ENCODE measurements at regions not wholly inside any gene's neighbourhood (a gene's known extent, or its start where the extent isn't known, plus 50 kb on each side); places are given as distances from the start of the nearest gene placed in this dataset.
"Not testable (repeated sequence)": the region's sequence is repeated elsewhere in the genome, so short reads cannot be mapped to it uniquely, and the experiment has no call there.

DNA sequence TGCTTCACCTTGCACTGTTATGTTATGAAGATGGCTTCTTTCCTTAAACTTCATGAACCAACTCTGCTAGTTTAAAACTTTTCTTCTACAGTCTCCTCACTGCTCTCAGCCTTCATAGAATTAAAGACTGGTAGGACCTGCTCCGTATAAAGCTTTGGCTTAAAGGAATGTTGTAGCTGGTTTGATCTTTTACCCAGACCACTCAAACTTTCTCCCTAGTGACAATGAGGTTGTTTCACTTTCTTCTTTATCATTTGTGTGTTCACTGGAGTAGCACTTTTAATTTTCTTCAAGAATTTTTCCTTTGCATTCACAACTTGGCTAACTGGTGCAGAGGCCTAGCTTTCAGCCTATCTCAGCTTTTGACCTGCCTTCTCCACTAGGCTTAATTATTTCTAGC is 316.4 kb upstream of the RNF32 start:
- in situ Hi-C loops (cut with MboI; ENCODE audit: low sequenced_read_pairs) (no loop called here), dilution Hi-C loops (cut with HindIII; ENCODE audit: low sequenced_read_pairs, unreplicated experiment) (no loop called here), intact Hi-C loops (cut with micrococcal nuclease) (no loop called here)
- no peaks in the 10 kb centered on the region for H3K4me1 ChIP-seq (ENCODE audit: control insufficient read depth, insufficient read depth, low read length)
- no peak overlapping the region for H4K91ac ChIP-seq (ENCODE audit: insufficient read depth, low read depth, low read length)
- H2BK15ac ChIP-seq (ENCODE audit: low read depth, low read length) = no peak overlapping the region
- ChIA-PET POLR2A (ENCODE audit: unreplicated experiment) (no interaction called here), CTCF (no interaction called here)
- H2AFZ ChIP-seq (replicated peaks; ENCODE audit: low read length, poor library complexity) = no peak overlapping the region
- H2BK20ac ChIP-seq (ENCODE audit: low read depth, low read length) = no peak overlapping the region
- no peak overlapping the region for H3K27ac ChIP-seq (ENCODE audit: insufficient read depth, low read length)
- H3K79me1 ChIP-seq (ENCODE audit: low read depth in 1 of 2, low read length in 2 of 2) = no peaks in the 10 kb centered on the region
- H3K56ac ChIP-seq (ENCODE audit: extremely low read depth, insufficient read depth, low read length) = no peak overlapping the region
- H4K20me1 ChIP-seq (ENCODE audit: insufficient read depth, low read length) = no peaks in the 10 kb centered on the region
- H3K23ac ChIP-seq (ENCODE audit: low read depth, low read length) = no peak overlapping the region
- no peak overlapping the region for H2AK9ac ChIP-seq (replicated peaks; ENCODE audit: low read depth, low read length, poor library complexity)
- peaks cover 11% of the 10 kb centered on the region for H3K9me3 ChIP-seq (ENCODE audit: control insufficient read depth, insufficient read depth, low read length)
- no peak overlapping the region for H3K14ac ChIP-seq (replicated peaks; ENCODE audit: low read depth, low read length)
- no peak overlapping the region for H3K18ac ChIP-seq (ENCODE audit: low read depth, low read length)
- no peak overlapping the region for H3K4me3 ChIP-seq (ENCODE audit: insufficient read depth, low read depth, low read length)
- no peak overlapping the region for H4K5ac ChIP-seq (ENCODE audit: low read depth, low read length)
- no peak for ATAC-seq (ENCODE audit: low read depth)
- no peak overlapping the region for H3K4me2 ChIP-seq (ENCODE audit: low read depth, low read length)
- no peak overlapping the region for H4K8ac ChIP-seq (ENCODE audit: low read depth in 2 of 2, low read length in 2 of 2)
- no peak overlapping the region for H3K9ac ChIP-seq (ENCODE audit: low read depth, low read length)
- DNase-seq = no peak
- no peak for TF ChIP-seq CEBPB (IDR thresholded peaks at IDR 0.05; ENCODE audit: low read depth, low read length)
- TF ChIP-seq FOS (IDR thresholded peaks at IDR 0.05; ENCODE audit: low read depth, low read length) = no peak
- TF ChIP-seq POLR2A (IDR thresholded peaks at IDR 0.05; ENCODE audit: low read depth, low read length) = no peak
- no peak for TF ChIP-seq MAZ (IDR thresholded peaks at IDR 0.05; ENCODE audit: borderline replicate concordance, low read depth, low read length)
- no peak overlapping the region for H3K4ac ChIP-seq (ENCODE audit: low read depth, low read length)
- H2BK5ac ChIP-seq (ENCODE audit: low read depth, low read length, poor library complexity, severe bottlenecking) = no peak overlapping the region
- no CpG with 5 or more reads among the region's 1 CpG for WGBS, 2 experiments (ENCODE audit: extremely low coverage in 2 of 2, insufficient read length in 1 of 2)
- no peak overlapping the region for H2AK5ac ChIP-seq (ENCODE audit: low read depth, low read length)
- no peaks in the 10 kb centered on the region for H3K27me3 ChIP-seq (ENCODE audit: control insufficient read depth, insufficient read depth, low read length)
- BruUV-seq (replicated peaks) = no TSS peak
- no peak overlapping the region for H2BK120ac ChIP-seq (ENCODE audit: low read depth, low read length)
- no peaks in the 10 kb centered on the region for H3K9me1 ChIP-seq (ENCODE audit: insufficient read depth, low read length)
- H3K36me3 ChIP-seq (ENCODE audit: control insufficient read depth, insufficient read depth, low read length) = no peaks in the 10 kb centered on the region

DNA sequence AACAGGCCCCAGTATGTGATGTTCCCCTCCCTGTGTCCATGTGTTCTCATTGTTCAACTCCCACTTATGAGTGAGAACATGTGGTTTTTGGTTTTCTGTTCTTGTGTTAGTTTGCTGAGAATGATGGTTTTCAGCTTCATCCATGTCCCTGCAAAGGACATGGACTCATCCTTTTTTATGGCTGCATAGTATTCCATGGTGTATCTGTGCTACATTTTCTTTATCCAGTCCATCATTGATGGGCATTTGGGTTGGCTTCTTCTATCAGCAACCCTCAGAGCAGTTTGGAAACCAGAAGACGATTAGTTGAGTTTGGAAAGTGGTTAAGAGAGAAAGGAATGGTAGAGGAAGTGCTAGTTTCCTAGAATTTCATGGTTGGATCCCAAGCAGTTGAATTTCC is 319.1 kb upstream of the RNF32 start:
- H4K20me1 ChIP-seq (ENCODE audit: insufficient read depth, low read length); H4K5ac ChIP-seq (ENCODE audit: low read depth, low read length); in situ Hi-C loops (cut with MboI; ENCODE audit: low sequenced_read_pairs); POLR2A ChIA-PET (ENCODE audit: unreplicated experiment); H3K56ac ChIP-seq (ENCODE audit: extremely low read depth, insufficient read depth, low read length); H3K36me3 ChIP-seq (ENCODE audit: control insufficient read depth, insufficient read depth, low read length); H4K91ac ChIP-seq (ENCODE audit: insufficient read depth, low read depth, low read length); H2BK120ac ChIP-seq (ENCODE audit: low read depth, low read length); H3K4me2 ChIP-seq (ENCODE audit: low read depth, low read length); H2AK5ac ChIP-seq (ENCODE audit: low read depth, low read length); intact Hi-C loops (cut with micrococcal nuclease); H3K23ac ChIP-seq (ENCODE audit: low read depth, low read length); H3K27me3 ChIP-seq (ENCODE audit: control insufficient read depth, insufficient read depth, low read length); BruUV-seq (replicated peaks); H3K9ac ChIP-seq (ENCODE audit: low read depth, low read length); H2BK5ac ChIP-seq (ENCODE audit: low read depth, low read length, poor library complexity, severe bottlenecking); H3K4me3 ChIP-seq (ENCODE audit: insufficient read depth, low read depth, low read length); H3K18ac ChIP-seq (ENCODE audit: low read depth, low read length); H4K8ac ChIP-seq (ENCODE audit: low read depth in 2 of 2, low read length in 2 of 2); H3K27ac ChIP-seq (ENCODE audit: insufficient read depth, low read length); H2AK9ac ChIP-seq (replicated peaks; ENCODE audit: low read depth, low read length, poor library complexity); H3K9me1 ChIP-seq (ENCODE audit: insufficient read depth, low read length); H2BK20ac ChIP-seq (ENCODE audit: low read depth, low read length); ATAC-seq (ENCODE audit: low read depth); H2BK15ac ChIP-seq (ENCODE audit: low read depth, low read length); H3K14ac ChIP-seq (replicated peaks; ENCODE audit: low read depth, low read length); DNase-seq; H3K79me1 ChIP-seq (ENCODE audit: low read depth in 1 of 2, low read length in 2 of 2); CTCF ChIA-PET; H2AFZ ChIP-seq (replicated peaks; ENCODE audit: low read length, poor library complexity); H3K4me1 ChIP-seq (ENCODE audit: control insufficient read depth, insufficient read depth, low read length); dilution Hi-C loops (cut with HindIII; ENCODE audit: low sequenced_read_pairs, unreplicated experiment); H3K4ac ChIP-seq (ENCODE audit: low read depth, low read length): not testable (repeated sequence)
- WGBS, 2 experiments (ENCODE audit: extremely low coverage in 2 of 2, insufficient read length in 1 of 2) = no CpG with 5 or more reads among the region's 1 CpG
- H3K9me3 ChIP-seq (ENCODE audit: control insufficient read depth, insufficient read depth, low read length) = peaks cover 21% of the 10 kb centered on the region
